Adrenal gland (tissue), 9 donors: ENCODE measurements at regions not wholly inside any gene's neighbourhood (a gene's known extent, or its start where the extent isn't known, plus 50 kb on each side); places are given as distances from the start of the nearest gene placed in this dataset.

Experiments used
- DNase-seq, 7 donors: peaks; one replicate each; pipeline ENCODE4 v3.0.0-alpha.2; 2019 to 2020
- H3K27ac ChIP-seq, 5 donors: fragments of 200-600 bp; sonication (generic) in 4 of 5; 1 replicate in 3 of 5; 2 replicates in 2 of 5; pipeline versions ENCODE4 v1.5.1 to v1.8.0; 2016 to 2020; ENCODE audit warnings: mild to moderate bottlenecking in 1 of 5
- H3K27me3 ChIP-seq: fragments of 200-600 bp; 2 replicates; pipeline ENCODE4 v1.8.0; 2021
- H3K36me3 ChIP-seq, 2 donors: fragments of 200-600 bp; replicated peaks in 1 of 2; 1 replicate in 1 of 2; 2 replicates in 1 of 2; pipeline versions ENCODE4 v1.5.1 to v1.8.0; 2018 to 2022
- H3K4me1 ChIP-seq, 2 donors: fragments of 200-600 bp; replicated peaks in 1 of 2; 1 replicate in 1 of 2; 2 replicates in 1 of 2; pipeline versions ENCODE4 v1.5.1 to v1.8.0; 2018 to 2021
- H3K4me3 ChIP-seq, 4 donors: fragments of 200-600 bp; sonication (generic) in 3 of 4; one replicate each; pipeline ENCODE4 v1.5.1; 2016 to 2018
- H3K9me3 ChIP-seq, 3 donors: fragments of 200-600 bp; sonication (generic) in 1 of 3; replicated peaks in 1 of 3; 1 replicate in 2 of 3; 2 replicates in 1 of 3; pipeline versions ENCODE4 v1.5.1 to v1.8.0; 2016 to 2021
- POLR2A ChIP-seq, 2 donors: fragments of 450-650 bp; IDR thresholded peaks; one replicate each; pipeline ENCODE4 v1.6.1; 2017; ENCODE audit warnings: antibody characterized with exemption in 2 of 2, mild to moderate bottlenecking in 2 of 2, moderate library complexity in 1 of 2
- WGBS, 4 donors: extraction: QIAGEN DNeasy Blood & Tissue Kit in 2 of 4; methylation state at CpG; one replicate each; pipeline versions ENCODE4 v1.1.5 to v1.1.7; 2013 to 2017; 5-methylcytosine and 5-hydroxymethylcytosine counted together
- intact Hi-C, 2 donors: fragments of 100-400 bp; cut with DNase I; formaldehyde crosslinking; loops; one replicate each; pipeline versions ENCODE4 v1.14.1 to v1.15.0; 2022 to 2023
- TF ChIP-seq, protein P1 (sequence below), 6 experiments: fragments of 450-650 bp in 4 of 6; fragments of 200-600 bp in 2 of 6; sonication (generic) in 1 of 6; IDR thresholded peaks; 1 replicate in 5 of 6; 2 replicates in 1 of 6; pipeline versions ENCODE4 v1.5.1 to v1.8.0; 2016 to 2021; ENCODE audit warnings: antibody characterized with exemption in 6 of 6, mild to moderate bottlenecking in 2 of 6, moderate library complexity in 1 of 6
- donor health status: healthy with polysubstance abuse.
- donor health status: Bipolar disorder and iron deficiency.
- donor health status: DM: yes; HTN: yes; CAD: no.
- donor health status: DM: no; HTN: no; CAD: no.
- donor health status: DM: no; HTN: no; CAD: no.

DNA sequence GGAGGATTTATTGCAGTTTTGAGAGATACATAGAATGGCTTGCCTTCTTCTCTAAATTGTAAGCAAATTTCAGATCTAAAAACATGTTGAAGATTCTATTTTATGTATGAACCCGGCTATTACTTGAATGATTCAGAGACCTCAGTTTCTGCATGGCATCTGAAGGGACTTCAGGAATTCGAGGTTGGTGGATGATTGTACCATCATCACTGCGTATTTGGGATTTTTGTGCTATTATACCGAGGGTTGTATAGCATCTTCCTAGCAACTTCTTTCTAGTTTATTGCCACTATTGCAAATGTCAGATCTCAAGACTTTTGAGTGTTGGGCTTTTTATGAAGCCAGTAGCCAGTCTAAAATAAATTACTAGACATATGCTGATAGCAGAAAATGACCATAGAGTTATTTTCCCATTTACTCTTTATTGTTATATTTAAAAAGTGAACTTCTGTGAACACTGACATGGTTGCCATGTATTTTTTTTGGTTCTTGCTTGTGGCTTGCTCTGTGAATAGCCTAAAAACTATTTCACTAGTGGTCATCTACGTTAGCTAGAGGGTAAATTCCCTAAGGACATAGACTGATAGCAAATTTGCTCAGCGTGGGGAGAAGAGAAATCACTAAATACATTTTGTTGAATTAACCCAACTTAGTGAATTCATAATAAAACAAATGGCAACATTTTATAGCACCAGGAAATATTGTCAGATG, 70.6 kb upstream of the KLF12 start:
- WGBS, 4 donors: 76 to 82% (median 80%) methylated on average over 6 of the region's 6 CpGs
- Histone ChIP-seq H3K9me3 (no peaks in the 10 kb centered on the region), H3K27ac (no peak overlapping the region), H3K4me3 (no peak overlapping the region), H3K36me3 (no peaks in the 10 kb centered on the region), H3K27me3 (no peaks in the 10 kb centered on the region), H3K4me1 (no peaks in the 10 kb centered on the region)
- TF ChIP-seq, protein P1, sequence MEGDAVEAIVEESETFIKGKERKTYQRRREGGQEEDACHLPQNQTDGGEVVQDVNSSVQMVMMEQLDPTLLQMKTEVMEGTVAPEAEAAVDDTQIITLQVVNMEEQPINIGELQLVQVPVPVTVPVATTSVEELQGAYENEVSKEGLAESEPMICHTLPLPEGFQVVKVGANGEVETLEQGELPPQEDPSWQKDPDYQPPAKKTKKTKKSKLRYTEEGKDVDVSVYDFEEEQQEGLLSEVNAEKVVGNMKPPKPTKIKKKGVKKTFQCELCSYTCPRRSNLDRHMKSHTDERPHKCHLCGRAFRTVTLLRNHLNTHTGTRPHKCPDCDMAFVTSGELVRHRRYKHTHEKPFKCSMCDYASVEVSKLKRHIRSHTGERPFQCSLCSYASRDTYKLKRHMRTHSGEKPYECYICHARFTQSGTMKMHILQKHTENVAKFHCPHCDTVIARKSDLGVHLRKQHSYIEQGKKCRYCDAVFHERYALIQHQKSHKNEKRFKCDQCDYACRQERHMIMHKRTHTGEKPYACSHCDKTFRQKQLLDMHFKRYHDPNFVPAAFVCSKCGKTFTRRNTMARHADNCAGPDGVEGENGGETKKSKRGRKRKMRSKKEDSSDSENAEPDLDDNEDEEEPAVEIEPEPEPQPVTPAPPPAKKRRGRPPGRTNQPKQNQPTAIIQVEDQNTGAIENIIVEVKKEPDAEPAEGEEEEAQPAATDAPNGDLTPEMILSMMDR (IDR thresholded peaks at IDR 0.05): no peak
- no peak for TF ChIP-seq POLR2A (IDR thresholded peaks at IDR 0.05)
- DNase-seq: no peak
- intact Hi-C loops: no loop called here

DNA sequence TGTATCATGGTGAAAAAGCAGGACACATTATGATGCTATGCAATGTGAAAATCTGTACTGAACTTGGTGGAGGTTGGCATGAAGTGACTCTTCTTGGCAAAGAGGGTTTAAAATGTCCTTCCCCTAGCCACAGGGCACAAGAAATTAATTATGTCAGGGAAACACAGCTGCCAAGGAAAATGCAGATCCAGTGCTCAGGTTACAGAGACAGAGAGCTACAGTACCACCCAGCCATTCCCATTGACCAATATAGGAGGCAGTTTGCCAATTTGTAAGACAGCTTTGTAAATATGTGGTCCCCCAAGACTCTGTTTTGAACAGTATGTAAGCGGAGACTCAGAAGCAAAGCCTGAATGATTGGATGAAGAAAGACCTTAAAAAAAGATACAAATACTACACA, 69.4 kb upstream of the KLF12 start:
- 93 to 100% (median 98%) methylated on average over 1 of the region's 1 CpG for WGBS, 4 donors
- TF ChIP-seq, protein P1 (IDR thresholded peaks at IDR 0.05): no peak
- TF ChIP-seq POLR2A (IDR thresholded peaks at IDR 0.05): no peak

GRCh38 chr13:74202129-74202813, 68.1 kb upstream of the KLF12 start:
- WGBS, 4 donors: 76 to 90% (median 80%) methylated on average over 1 of the region's 1 CpG
- DNase-seq: no peak
- H3K4me1 ChIP-seq: no peaks in the 10 kb centered on the region
- no peak overlapping the region for H3K27ac ChIP-seq
- no peak overlapping the region for H3K4me3 ChIP-seq
- H3K9me3 ChIP-seq: no peaks in the 10 kb centered on the region
- TF ChIP-seq POLR2A (IDR thresholded peaks at IDR 0.05): no peak
- TF ChIP-seq, protein P1 (IDR thresholded peaks at IDR 0.05): no peak
- H3K27me3 ChIP-seq: no peaks in the 10 kb centered on the region
- intact Hi-C loops: no loop called here
- H3K36me3 ChIP-seq: no peaks in the 10 kb centered on the region

More for the DNA sequence above, 69.4 kb upstream of the KLF12 start:
- no peak overlapping the region for H3K4me3 ChIP-seq
- no peaks in the 10 kb centered on the region for H3K4me1 ChIP-seq
- no peaks in the 10 kb centered on the region for H3K36me3 ChIP-seq
- no peaks in the 10 kb centered on the region for H3K27me3 ChIP-seq
- H3K9me3 ChIP-seq: no peaks in the 10 kb centered on the region
- no peak overlapping the region for H3K27ac ChIP-seq
- DNase-seq: no peak
- intact Hi-C loops: no loop called here

GRCh38 chr13:74201530-74201929, 67.3 kb upstream of the KLF12 start:
- Histone ChIP-seq H3K27ac (no peak overlapping the region), H3K36me3 (no peaks in the 10 kb centered on the region), H3K4me3 (no peak overlapping the region), H3K27me3 (no peaks in the 10 kb centered on the region), H3K9me3 (no peaks in the 10 kb centered on the region), H3K4me1 (no peaks in the 10 kb centered on the region)
- DNase-seq: no peak
- intact Hi-C loops: no loop called here
- WGBS, 4 donors: 79 to 100% (median 89%) methylated on average over 1 of the region's 1 CpG
- TF ChIP-seq, protein P1 (IDR thresholded peaks at IDR 0.05): no peak
- no peak for TF ChIP-seq POLR2A (IDR thresholded peaks at IDR 0.05)
